ENCODE measurements at regions not wholly inside any gene's neighbourhood (a gene's known extent, or its start where the extent isn't known, plus 50 kb on each side); places are given as distances from the start of the nearest gene placed in this dataset.

DNA sequence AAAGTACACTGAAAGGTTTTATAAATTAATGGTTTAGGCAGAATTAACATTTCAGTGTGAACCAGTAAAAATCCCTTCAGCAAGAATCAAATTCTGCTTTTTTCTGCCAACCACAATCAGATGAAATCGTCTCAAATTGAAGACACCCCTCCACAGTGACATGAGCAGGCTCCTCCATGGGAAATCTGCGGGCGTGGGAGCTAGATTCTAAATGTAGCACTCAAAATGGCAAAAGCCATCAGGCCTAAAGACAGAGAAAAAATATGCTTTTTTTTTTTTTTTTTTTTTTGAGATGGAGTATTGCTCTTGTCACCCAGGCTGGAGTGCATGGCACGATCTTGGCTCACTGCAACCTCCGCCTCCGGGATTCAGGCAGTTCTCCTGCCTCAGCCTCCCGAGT lies 55.8 kb upstream of the MRPS9 start:
- Histone ChIP-seq H3K9me3 (ENCODE audit: insufficient read depth, low read length) (no peaks in the 10 kb centered on the region), H2AFZ (ENCODE audit: low read depth, low read length) (no peak overlapping the region), H4K20me1 (ENCODE audit: insufficient read depth, low read length) (no peaks in the 10 kb centered on the region), H3K4me3 (ENCODE audit: low read length) (no peak overlapping the region), H3K27ac (ENCODE audit: low read length) (no peak overlapping the region), H3K36me3 (replicated peaks; ENCODE audit: low read depth, low read length) (no peaks in the 10 kb centered on the region), H3K79me2 (ENCODE audit: low read length) (no peaks in the 10 kb centered on the region), H3K4me2 (ENCODE audit: low read length) (no peak overlapping the region), H3K9ac (ENCODE audit: low read length) (no peak overlapping the region), H3K27me3 (ENCODE audit: low read depth, low read length) (no peaks in the 10 kb centered on the region), H3K4me1 (ENCODE audit: low read length) (peaks cover 11% of the 10 kb centered on the region)
- TF ChIP-seq EZH2phosphoT487 (IDR thresholded peaks at IDR 0.05; ENCODE audit: low read depth), result no peak
- TF ChIP-seq, protein P1, sequence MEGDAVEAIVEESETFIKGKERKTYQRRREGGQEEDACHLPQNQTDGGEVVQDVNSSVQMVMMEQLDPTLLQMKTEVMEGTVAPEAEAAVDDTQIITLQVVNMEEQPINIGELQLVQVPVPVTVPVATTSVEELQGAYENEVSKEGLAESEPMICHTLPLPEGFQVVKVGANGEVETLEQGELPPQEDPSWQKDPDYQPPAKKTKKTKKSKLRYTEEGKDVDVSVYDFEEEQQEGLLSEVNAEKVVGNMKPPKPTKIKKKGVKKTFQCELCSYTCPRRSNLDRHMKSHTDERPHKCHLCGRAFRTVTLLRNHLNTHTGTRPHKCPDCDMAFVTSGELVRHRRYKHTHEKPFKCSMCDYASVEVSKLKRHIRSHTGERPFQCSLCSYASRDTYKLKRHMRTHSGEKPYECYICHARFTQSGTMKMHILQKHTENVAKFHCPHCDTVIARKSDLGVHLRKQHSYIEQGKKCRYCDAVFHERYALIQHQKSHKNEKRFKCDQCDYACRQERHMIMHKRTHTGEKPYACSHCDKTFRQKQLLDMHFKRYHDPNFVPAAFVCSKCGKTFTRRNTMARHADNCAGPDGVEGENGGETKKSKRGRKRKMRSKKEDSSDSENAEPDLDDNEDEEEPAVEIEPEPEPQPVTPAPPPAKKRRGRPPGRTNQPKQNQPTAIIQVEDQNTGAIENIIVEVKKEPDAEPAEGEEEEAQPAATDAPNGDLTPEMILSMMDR (IDR thresholded peaks at IDR 0.05; ENCODE audit: low read depth, low read length), result no peak

Measured in OCI-LY3 (cell line).